Loucy (cell line): ENCODE measurements at regions not wholly inside any gene's neighbourhood (a gene's known extent, or its start where the extent isn't known, plus 50 kb on each side); places are given as distances from the start of the nearest gene placed in this dataset.

Experiments
- H2AFZ ChIP-seq: fragments of 200-600 bp; sonication (generic); 2 replicates; pipeline ENCODE4 v1.6.0; 2016; ENCODE audit warnings: antibody characterized with exemption, mild to moderate bottlenecking, low read length, moderate library complexity
- H3F3A ChIP-seq: fragments of 200-600 bp; 2 replicates; pipeline ENCODE4 v1.6.0; 2016; ENCODE audit warnings: antibody characterized with exemption, low read depth, mild to moderate bottlenecking
- H3K27me3 ChIP-seq: fragments of 200-600 bp; sonication (generic); 2 replicates; pipeline ENCODE4 v1.6.1; 2014; ENCODE audit warnings: low read length, mild to moderate bottlenecking; ENCODE audit not compliant: insufficient read depth, poor library complexity, severe bottlenecking
- H3K36me3 ChIP-seq: fragments of 200-600 bp; sonication (generic); 2 replicates; pipeline ENCODE4 v1.6.1; 2016; ENCODE audit warnings: low read length; ENCODE audit not compliant: insufficient read depth
- H3K4me1 ChIP-seq: fragments of 200-600 bp; sonication (generic); 2 replicates; pipeline ENCODE4 v1.5.1; 2014; ENCODE audit warnings: low read length, mild to moderate bottlenecking; ENCODE audit not compliant: insufficient read depth, poor library complexity, severe bottlenecking
- H3K4me2 ChIP-seq: fragments of 200-600 bp; sonication (generic); 2 replicates; pipeline ENCODE4 v1.6.0; 2014; ENCODE audit warnings: antibody characterized with exemption, low read length, low read depth, mild to moderate bottlenecking; ENCODE audit not compliant: poor library complexity, severe bottlenecking
- H3K4me3 ChIP-seq: fragments of 200-600 bp; sonication (generic); 2 replicates; pipeline ENCODE4 v1.5.1; 2014; ENCODE audit warnings: low read length, mild to moderate bottlenecking, mixed read lengths; ENCODE audit not compliant: poor library complexity, severe bottlenecking
- H3K79me2 ChIP-seq: fragments of 200-600 bp; sonication (generic); 2 replicates; pipeline ENCODE4 v1.6.1; 2014; ENCODE audit warnings: low read length; ENCODE audit not compliant: insufficient read depth
- H3K9ac ChIP-seq: fragments of 200-600 bp; sonication (generic); 2 replicates; pipeline ENCODE4 v1.6.0; 2014; ENCODE audit warnings: mild to moderate bottlenecking, low read depth, low read length, moderate library complexity; ENCODE audit not compliant: poor library complexity, severe bottlenecking
- H3K9me2 ChIP-seq: fragments of 200-600 bp; sonication (generic); replicated peaks from 2 replicates; pipeline ENCODE4 v1.6.1; 2016; ENCODE audit warnings: low read depth, low read length, mixed read lengths
- H3K9me3 ChIP-seq: fragments of 200-600 bp; sonication (generic); 2 replicates; pipeline ENCODE4 v1.6.1; 2014; ENCODE audit warnings: mild to moderate bottlenecking, antibody characterized with exemption, low read length, low read depth; ENCODE audit not compliant: insufficient read depth
- H4K20me1 ChIP-seq: fragments of 200-600 bp; sonication (generic); 2 replicates; pipeline ENCODE4 v1.6.0; 2014; ENCODE audit warnings: antibody characterized with exemption, low read length, mild to moderate bottlenecking; ENCODE audit not compliant: insufficient read depth, poor library complexity, severe bottlenecking
- EZH2phosphoT487 ChIP-seq: fragments of 200-600 bp; IDR thresholded peaks from 2 replicates; pipeline ENCODE4 v1.6.1; 2018; ENCODE audit warnings: antibody characterized with exemption, mild to moderate bottlenecking, moderate library complexity, borderline replicate concordance
- TF ChIP-seq, protein P1 (sequence below): fragments of 200-600 bp; sonication (generic); conservative IDR thresholded peaks from 2 replicates; pipeline ENCODE4 v1.5.1; 2014; ENCODE audit warnings: mild to moderate bottlenecking, antibody characterized with exemption, low read length

DNA sequence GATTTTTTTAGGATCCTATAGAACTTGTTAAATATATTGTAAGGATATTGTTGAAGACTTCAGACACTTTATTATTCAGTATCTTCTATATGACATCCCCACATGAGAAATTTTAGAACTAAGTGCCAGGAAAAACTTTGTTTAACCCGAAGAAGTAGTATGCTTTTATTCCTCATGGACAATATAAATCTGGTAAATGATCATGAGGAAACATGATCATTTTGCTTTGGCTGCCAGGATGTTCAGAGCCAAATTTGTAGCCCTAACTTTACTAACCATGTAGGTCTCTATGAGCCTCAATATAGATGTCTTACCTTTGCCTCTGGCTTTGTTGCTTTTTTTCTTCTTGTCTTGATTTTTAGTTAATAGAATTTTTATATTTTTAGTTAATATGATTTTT, 77.8 kb upstream of the TEX13D start:
- Histone ChIP-seq H3K4me2 (no peak overlapping the region), H3F3A (no peaks in the 10 kb centered on the region), H3K36me3 (no peaks in the 10 kb centered on the region), H3K4me1 (no peaks in the 10 kb centered on the region), H3K9me2 (no peaks in the 10 kb centered on the region), H3K79me2 (no peaks in the 10 kb centered on the region), H4K20me1 (no peaks in the 10 kb centered on the region), H3K9ac (no peak overlapping the region), H3K27me3 (no peaks in the 10 kb centered on the region), H3K9me3 (no peaks in the 10 kb centered on the region), H3K4me3 (no peak overlapping the region), H2AFZ (no peak overlapping the region)
- no peak for TF ChIP-seq EZH2phosphoT487
- TF ChIP-seq, protein P1, sequence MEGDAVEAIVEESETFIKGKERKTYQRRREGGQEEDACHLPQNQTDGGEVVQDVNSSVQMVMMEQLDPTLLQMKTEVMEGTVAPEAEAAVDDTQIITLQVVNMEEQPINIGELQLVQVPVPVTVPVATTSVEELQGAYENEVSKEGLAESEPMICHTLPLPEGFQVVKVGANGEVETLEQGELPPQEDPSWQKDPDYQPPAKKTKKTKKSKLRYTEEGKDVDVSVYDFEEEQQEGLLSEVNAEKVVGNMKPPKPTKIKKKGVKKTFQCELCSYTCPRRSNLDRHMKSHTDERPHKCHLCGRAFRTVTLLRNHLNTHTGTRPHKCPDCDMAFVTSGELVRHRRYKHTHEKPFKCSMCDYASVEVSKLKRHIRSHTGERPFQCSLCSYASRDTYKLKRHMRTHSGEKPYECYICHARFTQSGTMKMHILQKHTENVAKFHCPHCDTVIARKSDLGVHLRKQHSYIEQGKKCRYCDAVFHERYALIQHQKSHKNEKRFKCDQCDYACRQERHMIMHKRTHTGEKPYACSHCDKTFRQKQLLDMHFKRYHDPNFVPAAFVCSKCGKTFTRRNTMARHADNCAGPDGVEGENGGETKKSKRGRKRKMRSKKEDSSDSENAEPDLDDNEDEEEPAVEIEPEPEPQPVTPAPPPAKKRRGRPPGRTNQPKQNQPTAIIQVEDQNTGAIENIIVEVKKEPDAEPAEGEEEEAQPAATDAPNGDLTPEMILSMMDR: no peak

DNA sequence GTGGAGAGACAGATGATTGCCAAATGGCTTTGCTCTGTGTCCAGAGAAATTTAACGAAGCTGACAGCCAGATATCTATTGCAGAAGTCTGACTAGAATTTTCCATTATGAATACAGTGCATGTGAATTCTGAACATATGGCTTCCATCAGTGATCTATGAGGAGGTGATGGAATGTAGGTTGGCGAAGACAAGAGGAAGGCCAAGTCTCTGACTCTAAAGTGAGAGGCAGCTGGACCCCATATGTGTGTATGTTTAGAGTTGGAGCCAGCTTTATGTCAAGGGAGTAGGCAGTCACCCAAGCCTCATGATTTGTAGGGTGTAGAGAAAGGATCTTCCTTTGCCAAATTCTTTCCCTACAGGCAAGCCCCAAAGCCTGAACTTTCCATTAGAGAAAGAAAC, 76.2 kb upstream of the TEX13D start:
- Histone ChIP-seq H3F3A (no peaks in the 10 kb centered on the region), H4K20me1 (no peaks in the 10 kb centered on the region), H3K36me3 (no peaks in the 10 kb centered on the region), H3K9me2 (no peaks in the 10 kb centered on the region), H3K9me3 (no peaks in the 10 kb centered on the region), H3K4me2 (no peak overlapping the region), H2AFZ (no peak overlapping the region), H3K9ac (no peak overlapping the region), H3K27me3 (no peaks in the 10 kb centered on the region), H3K4me3 (no peak overlapping the region), H3K4me1 (no peaks in the 10 kb centered on the region), H3K79me2 (no peaks in the 10 kb centered on the region)
- no peak for TF ChIP-seq EZH2phosphoT487
- TF ChIP-seq, protein P1: no peak

DNA sequence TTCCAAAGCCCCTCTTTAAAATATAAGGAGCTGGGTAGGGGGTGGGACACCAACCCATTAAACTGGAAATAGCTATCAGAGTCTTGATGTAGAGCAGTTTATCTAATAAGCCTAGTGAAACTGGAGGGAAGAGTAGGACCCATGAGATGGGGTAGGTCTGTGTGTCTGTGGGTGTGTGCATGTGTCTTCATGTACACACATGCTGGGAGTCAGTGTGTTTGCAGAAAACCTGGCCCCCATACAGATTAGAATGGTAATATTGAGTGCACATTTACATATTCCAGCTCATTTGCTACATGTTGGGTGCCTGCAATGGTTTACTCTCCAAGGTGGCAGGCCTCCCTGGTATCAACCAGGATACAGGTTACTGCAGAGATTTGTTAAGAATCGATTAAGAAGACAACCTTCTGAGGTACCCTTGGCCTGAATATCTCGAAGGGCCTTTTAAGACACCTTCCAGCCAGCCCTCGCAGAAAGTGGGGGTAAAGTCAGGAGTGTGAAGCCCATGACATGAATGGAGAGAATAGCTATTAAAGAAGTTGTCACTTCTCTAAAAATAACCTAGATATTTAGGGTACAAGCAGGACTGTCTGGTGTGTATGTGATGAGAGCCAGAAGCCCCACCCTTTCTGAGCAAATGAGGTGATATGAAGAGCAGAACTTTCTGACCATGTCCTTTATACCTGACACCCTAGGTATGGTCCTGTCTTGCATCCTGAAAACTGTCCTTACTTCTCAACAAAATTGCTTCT, 75.7 kb upstream of the TEX13D start:
- TF ChIP-seq, protein P1: no peak
- TF ChIP-seq EZH2phosphoT487: no peak
- H4K20me1 ChIP-seq: no peaks in the 10 kb centered on the region
- H3K9me2 ChIP-seq: no peaks in the 10 kb centered on the region
- no peaks in the 10 kb centered on the region for H3K36me3 ChIP-seq
- no peaks in the 10 kb centered on the region for H3F3A ChIP-seq
- no peak overlapping the region for H3K4me3 ChIP-seq
- H3K9me3 ChIP-seq: no peaks in the 10 kb centered on the region
- no peaks in the 10 kb centered on the region for H3K79me2 ChIP-seq
- H2AFZ ChIP-seq: no peak overlapping the region
- no peaks in the 10 kb centered on the region for H3K4me1 ChIP-seq
- H3K27me3 ChIP-seq: no peaks in the 10 kb centered on the region
- no peak overlapping the region for H3K4me2 ChIP-seq
- no peak overlapping the region for H3K9ac ChIP-seq
